A673 (cell line): ENCODE measurements at regions not wholly inside any gene's neighbourhood (a gene's known extent, or its start where the extent isn't known, plus 50 kb on each side); places are given as distances from the start of the nearest gene placed in this dataset.

Source experiments
- BruUV-seq: library from RNA; stranded (reverse); fragments of 400-500 nt; replicated peaks from 2 replicates; lab custom pipeline; 2021; lab: Mats Ljungman, UMichigan
- CTCF ChIA-PET: fragments of 300-600 bp; sonication (Branson Sonifier 250); formaldehyde crosslinking; loops from one replicate; lab custom pipeline; 2022; ENCODE audit warnings: antibody characterized with exemption; lab: Charles Lee
- POLR2A ChIA-PET: fragments of 300-600 bp; sonication (Branson Sonifier 250); formaldehyde crosslinking; loops from one replicate; lab custom pipeline; 2022; ENCODE audit warnings: antibody characterized with exemption; ENCODE audit not compliant: low non-redundant PET; lab: Charles Lee
- DNase-seq: peaks from one replicate; pipeline ENCODE4 v3.0.0-alpha.2; 2015; ENCODE audit warnings: low spot score
- H3K27ac ChIP-seq: fragments of 200-600 bp; sonication (generic); 2 replicates; pipeline ENCODE4 v1.5.1; 2016; ENCODE audit warnings: mixed run types, low read depth, mild to moderate bottlenecking, mixed read lengths, antibody characterized with exemption, low read length; ENCODE audit not compliant: poor library complexity, severe bottlenecking
- H3K27me3 ChIP-seq: fragments of 200-600 bp; sonication (generic); replicated peaks from 2 replicates; pipeline ENCODE4 v1.6.1; 2017; ENCODE audit warnings: mixed run types, low read depth, mild to moderate bottlenecking, mixed read lengths, antibody characterized with exemption, low read length; ENCODE audit not compliant: insufficient read depth, poor library complexity
- H3K36me3 ChIP-seq: fragments of 200-600 bp; sonication (generic); 2 replicates; pipeline ENCODE4 v1.6.1; 2016; ENCODE audit warnings: mixed run types, mild to moderate bottlenecking, mixed read lengths, antibody characterized with exemption, low read length; ENCODE audit not compliant: insufficient read depth, poor library complexity, severe bottlenecking
- H3K4me1 ChIP-seq: fragments of 200-600 bp; sonication (generic); 2 replicates; pipeline ENCODE4 v1.6.1; 2017; ENCODE audit warnings: mixed run types, mild to moderate bottlenecking, mixed read lengths, antibody characterized with exemption, low read length; ENCODE audit not compliant: insufficient read depth, poor library complexity, severe bottlenecking
- H3K4me3 ChIP-seq: fragments of 200-600 bp; sonication (generic); 2 replicates; pipeline ENCODE4 v1.5.1; 2016; ENCODE audit warnings: low read depth, mixed run types, mild to moderate bottlenecking, mixed read lengths, low read length; ENCODE audit not compliant: poor library complexity, severe bottlenecking
- H3K9me3 ChIP-seq: fragments of 200-600 bp; sonication (generic); 2 replicates; pipeline ENCODE4 v1.6.1; 2016; ENCODE audit warnings: mixed run types, low read depth, mild to moderate bottlenecking, mixed read lengths, antibody characterized with exemption, low read length; ENCODE audit not compliant: poor library complexity, severe bottlenecking
- CTCF ChIP-seq: fragments of 300-800, 200-600 bp; sonication (generic); conservative IDR thresholded peaks from 2 replicates; pipeline ENCODE4 v1.5.1; 2017; ENCODE audit warnings: low read depth, mild to moderate bottlenecking, antibody characterized with exemption, low read length, moderate library complexity, mixed read lengths
- EZH2 ChIP-seq: fragments of 200-600 bp; sonication (generic); IDR thresholded peaks from 2 replicates; pipeline ENCODE4 v1.6.1; 2017; ENCODE audit warnings: borderline replicate concordance, low read depth, mild to moderate bottlenecking, mixed read lengths, antibody characterized with exemption, low read length; ENCODE audit not compliant: poor library complexity, severe bottlenecking
- intact Hi-C: fragments of 100-400 bp; cut with micrococcal nuclease; formaldehyde crosslinking; loops from one replicate; pipeline ENCODE4 v1.10.0; 2022; ENCODE audit not compliant: unreplicated experiment

GRCh38 chr11:104526006-104526405 is 362.1 kb upstream of the PDGFD start:
- no peak overlapping the region for H3K27ac ChIP-seq
- no peaks in the 10 kb centered on the region for H3K9me3 ChIP-seq
- TF ChIP-seq EZH2 (no peak), CTCF (no peak)
- DNase-seq, result no peak
- CTCF ChIA-PET, result no interaction called here
- POLR2A ChIA-PET, result no interaction called here
- H3K4me3 ChIP-seq, result no peak overlapping the region
- H3K4me1 ChIP-seq, result no peaks in the 10 kb centered on the region
- no peaks in the 10 kb centered on the region for H3K36me3 ChIP-seq
- BruUV-seq, result no TSS peak
- H3K27me3 ChIP-seq, result no peaks in the 10 kb centered on the region
- intact Hi-C loops, result no loop called here

GRCh38 chr11:104525416-104525815 is 361.5 kb upstream of the PDGFD start:
- no peaks in the 10 kb centered on the region for H3K9me3 ChIP-seq
- no peak for DNase-seq
- TF ChIP-seq EZH2 (no peak), CTCF (no peak)
- no peaks in the 10 kb centered on the region for H3K36me3 ChIP-seq
- no TSS peak for BruUV-seq
- intact Hi-C loops, result no loop called here
- no peak overlapping the region for H3K27ac ChIP-seq
- ChIA-PET CTCF (no interaction called here), POLR2A (no interaction called here)
- no peaks in the 10 kb centered on the region for H3K27me3 ChIP-seq
- H3K4me1 ChIP-seq, result no peaks in the 10 kb centered on the region
- H3K4me3 ChIP-seq, result no peak overlapping the region

GRCh38 chr11:104524254-104524653 is 360.3 kb upstream of the PDGFD start:
- DNase-seq, result no peak
- ChIA-PET CTCF (no interaction called here), POLR2A (no interaction called here)
- Histone ChIP-seq H3K27ac (no peak overlapping the region), H3K4me1 (no peaks in the 10 kb centered on the region), H3K9me3 (no peaks in the 10 kb centered on the region), H3K4me3 (no peak overlapping the region), H3K27me3 (no peaks in the 10 kb centered on the region), H3K36me3 (no peaks in the 10 kb centered on the region)
- BruUV-seq, result no TSS peak
- TF ChIP-seq CTCF (no peak), EZH2 (no peak)
- intact Hi-C loops, result no loop called here
